ENCODE measurements at regions not wholly inside any gene's neighbourhood (a gene's known extent, or its start where the extent isn't known, plus 50 kb on each side); places are given as distances from the start of the nearest gene placed in this dataset.

DNA sequence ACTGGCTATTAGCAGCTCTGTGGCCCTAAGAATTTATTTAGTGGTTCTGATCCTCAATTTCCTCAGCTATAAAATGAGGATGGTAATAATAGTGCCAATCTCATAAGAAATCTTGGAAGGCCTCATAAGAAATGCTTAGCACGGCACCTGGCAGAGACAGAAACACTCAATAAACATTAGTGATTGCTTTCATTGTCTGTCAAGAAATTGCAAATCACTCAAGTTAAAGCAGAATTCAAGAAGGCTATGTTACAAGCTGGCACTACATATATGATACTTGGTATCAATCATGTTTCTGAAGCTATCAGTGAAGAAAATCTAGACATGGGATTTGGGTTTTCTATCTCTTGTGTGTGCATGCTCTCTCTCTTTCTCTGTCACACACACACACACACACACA, 267.7 kb upstream of the KCNIP4 start:
- no peak for FAIRE-seq

GRCh38 chr4:22215084-22215483, 266.5 kb upstream of the KCNIP4 start:
- no peak for FAIRE-seq

- no peak for FAIRE-seq
Measured at GRCh38 chr4:22203711-22204011, 255.1 kb upstream of the KCNIP4 start.

DNA sequence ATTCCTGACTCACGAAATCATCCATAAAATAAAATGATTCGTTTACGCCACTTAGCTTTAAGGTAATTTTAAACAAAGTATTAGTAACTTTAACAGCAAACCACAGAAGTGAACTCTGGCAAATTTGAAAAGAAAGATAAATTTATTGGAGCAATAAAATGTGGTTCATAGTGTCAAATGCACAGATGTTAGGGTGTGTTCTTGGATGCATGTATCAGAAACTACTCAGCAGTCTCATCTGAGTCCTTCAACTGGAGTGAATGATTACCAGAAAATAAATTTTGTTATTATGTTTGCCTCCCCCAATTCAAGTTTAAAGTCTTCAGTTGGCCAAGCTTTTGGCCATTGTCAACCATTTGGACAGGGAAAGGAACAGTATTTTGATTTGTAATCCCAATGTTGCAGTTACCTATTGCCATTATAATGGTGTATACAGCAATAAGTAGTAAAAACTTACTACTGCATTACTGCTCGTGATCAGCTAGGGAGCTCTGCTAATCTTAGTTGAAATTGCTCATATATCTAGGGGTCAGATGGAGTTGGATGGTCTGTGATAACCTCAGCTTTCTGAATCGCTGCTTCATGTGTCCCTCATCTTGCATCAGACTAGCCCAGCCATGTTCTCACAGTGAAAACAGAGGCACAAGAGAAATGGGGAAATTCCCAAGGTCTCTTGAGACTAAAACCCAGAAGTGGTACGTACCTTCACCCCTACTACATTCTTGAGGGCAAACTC, 254.6 kb upstream of the KCNIP4 start:
- FAIRE-seq: no peak

DNA sequence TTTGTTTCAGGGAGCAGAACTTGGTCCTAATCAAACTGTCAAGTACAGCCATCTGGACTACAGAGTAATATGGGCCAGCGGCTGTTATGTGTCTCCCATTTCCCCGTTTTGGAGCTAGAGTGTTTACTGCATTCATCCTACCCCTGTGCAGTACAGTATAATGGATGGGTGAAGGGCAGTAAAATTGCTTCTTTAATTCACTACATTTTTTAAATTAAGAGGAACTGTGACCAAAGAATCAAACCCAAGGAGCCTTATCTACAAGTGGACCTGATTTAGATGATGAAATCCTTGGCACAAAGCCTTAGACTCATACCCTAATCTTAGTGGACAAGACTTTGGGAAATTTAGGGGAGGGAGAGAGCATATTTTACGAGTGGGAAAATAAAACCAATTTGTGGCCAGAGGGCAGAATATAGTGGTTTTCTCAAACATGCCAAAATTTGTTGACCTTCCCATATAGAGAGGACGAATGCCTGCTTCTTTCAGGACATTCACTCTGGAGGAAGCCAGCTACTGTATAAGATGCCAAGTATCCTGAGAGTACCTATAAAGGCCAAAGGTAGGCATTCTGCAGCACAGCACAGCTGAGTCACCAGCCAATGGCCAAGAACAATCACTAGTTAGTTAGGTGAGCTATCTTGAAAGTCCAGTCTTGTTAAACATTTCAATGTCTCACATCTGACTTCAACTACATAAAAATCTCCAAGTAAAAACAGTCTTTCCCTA, 253.8 kb upstream of the KCNIP4 start:
- FAIRE-seq: no peak

- no peak for FAIRE-seq
Measured at GRCh38 chr4:22201256-22201655, 252.7 kb upstream of the KCNIP4 start.

- no peak for FAIRE-seq
Measured at GRCh38 chr4:22196551-22196950, 248.0 kb upstream of the KCNIP4 start.

DNA sequence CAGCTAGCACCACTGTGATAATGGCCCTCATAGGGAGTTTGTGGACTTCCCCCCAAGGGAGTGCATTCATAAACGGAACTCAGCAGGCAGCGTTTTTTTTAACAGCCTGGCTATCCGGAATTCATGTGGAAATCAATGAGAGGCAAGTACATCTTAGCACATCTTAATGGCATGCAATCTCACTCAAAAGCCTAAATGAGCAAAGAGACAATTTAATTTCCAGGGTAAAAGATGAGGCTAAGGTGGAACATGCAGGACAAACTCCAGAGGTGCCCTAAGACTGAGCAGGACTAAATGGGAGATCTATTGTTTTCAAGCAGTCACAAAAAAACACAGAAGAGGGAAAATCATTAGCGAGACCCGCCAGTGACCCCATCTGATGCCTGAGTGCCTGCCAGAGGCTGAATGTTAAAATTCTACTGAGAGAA, 243.5 kb upstream of the KCNIP4 start:
- no peak for FAIRE-seq

DNA sequence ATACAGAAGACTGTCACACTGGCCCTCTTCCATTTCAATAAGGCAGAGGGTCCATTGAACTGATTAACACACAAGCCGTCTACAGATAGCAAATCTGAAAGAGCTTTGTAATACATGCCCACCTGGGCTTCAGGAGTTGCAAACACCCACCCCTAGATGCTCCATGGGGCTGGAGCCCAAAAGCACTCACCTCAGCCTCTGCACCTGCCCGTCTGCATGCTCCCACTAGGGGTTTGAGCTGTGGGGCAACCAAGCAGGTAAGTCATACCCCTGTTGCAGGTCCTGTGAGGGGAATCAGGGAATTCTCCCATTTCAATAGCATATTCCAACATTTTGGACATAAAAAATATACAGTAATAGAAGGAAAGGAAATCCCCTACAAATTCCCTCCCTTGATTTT, 243.0 kb upstream of the KCNIP4 start:
- FAIRE-seq: no peak

- FAIRE-seq: no peak
Measured at GRCh38 chr4:22190855-22191254, 242.3 kb upstream of the KCNIP4 start.

DNA sequence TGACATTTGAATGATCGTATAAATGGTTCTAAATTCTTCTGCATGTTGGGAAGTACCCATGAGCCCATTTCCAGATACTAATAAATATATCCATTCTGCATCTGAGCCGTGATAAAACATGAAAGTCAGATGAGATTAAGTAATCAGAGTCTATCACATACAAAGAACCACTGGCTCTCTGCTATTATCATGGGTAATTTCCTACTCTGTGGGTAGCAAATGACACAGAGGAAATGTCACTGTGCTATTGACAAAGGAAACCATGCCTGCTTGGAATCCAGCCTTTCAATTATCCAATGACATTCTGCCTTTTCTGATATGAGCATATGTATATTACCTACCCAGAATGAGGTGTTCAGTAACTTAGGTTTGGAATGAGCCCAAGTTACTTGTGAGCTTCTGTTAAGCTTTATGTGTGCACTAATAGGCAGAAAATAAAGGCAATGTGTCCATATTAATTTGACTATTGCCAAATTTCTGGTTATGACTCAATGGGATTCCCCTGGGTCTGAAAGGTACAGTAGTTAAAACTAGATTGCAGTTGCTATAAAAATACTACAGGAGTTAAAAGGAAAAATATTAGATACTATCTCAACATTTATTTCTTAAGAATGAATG, 238.7 kb upstream of the KCNIP4 start:
- FAIRE-seq: no peak

DNA sequence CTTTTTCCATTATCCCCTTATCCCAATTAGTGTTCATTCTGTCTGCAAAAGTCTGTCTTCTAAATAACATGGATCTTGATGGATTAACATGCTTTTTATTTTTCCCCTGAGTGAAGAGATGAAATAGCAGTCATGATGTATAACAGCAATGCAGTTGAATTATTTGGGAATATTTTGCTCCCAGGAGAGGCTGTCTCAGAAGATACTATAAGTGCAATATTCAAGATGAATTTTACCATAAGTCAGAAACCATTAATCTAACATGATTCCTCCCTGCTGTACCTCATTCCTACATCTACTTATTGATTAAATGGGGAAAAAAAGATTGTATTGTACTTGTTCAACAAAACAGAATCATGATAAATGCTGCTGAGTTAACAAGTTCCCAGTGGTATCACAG, 233.2 kb upstream of the KCNIP4 start:
- FAIRE-seq: no peak

DNA sequence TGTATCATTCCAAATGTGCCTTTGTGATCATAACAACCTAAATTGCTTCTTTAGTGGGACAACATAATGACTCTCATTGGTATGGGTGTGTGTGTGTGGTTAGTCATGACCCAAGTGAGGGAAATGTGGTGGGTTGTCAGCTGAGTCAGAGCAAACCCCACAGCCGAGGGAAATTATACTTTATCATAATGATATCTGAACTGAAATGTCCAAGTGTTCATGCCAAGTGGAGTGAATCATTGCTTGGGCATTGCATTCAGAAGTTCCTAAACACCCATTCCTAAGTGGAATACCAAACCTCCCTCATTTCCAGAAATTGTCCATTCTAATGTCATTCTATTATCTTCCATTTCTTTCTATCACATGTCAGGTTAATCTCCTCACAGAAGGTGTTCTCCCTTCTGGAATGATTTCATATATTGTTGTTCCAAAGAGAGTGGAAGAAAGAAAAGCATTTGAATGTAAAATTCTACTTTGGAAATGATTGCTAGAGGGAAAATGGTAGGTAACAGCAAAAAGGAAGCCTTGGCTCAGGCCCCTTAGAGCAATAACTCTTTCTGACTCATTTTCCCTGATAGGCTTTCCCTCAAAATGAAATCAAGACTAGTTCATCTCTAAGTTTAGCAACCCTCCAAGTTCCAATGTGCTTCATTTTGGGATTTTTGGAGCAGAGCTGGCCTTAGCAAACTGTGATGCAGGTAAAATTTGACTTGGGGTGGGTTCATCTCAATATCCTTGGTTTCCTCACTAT, 230.7 kb upstream of the KCNIP4 start:
- FAIRE-seq: no peak

GRCh38 chr4:22174640-22175039, 226.1 kb upstream of the KCNIP4 start:
- FAIRE-seq: no peak

- no peak for FAIRE-seq
Measured at GRCh38 chr4:22170353-22170752, 221.8 kb upstream of the KCNIP4 start.

DNA sequence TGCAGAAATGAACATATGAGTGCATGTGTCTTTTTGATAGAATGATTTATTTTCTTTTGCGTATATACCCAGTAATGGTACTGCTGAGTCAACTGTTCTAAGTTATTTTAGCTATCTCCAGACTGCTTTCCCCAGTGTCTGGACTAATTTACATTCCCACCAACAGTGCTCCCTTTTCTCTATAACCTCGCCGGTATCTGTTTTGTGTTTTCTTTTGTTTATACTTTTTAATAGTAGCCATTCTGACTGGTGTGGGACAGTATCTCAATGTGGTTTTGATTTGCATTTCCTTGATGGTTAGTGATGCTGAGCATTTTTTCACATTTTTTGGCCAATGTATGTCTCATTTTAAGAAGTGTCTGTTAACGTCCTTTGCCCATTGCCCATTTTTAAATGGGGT, 218.6 kb upstream of the KCNIP4 start:
- FAIRE-seq: no peak

DNA sequence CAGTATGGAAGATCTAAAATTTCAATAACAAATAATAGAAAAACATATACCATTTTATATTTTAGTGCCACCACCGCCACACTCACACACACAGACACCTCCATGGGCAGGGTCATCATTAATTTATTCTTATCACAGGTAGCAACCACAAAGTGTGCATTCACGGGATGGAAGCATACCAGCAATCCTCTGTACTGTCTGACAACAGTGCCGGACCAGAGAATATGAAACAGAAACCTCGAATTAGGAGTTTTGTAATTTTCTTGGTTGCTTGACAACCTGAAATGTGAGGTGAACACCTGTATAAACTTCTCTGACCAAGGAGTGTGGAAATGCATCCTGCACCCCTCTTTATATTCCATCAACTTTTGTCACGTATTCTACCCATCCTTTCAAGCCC, 213.9 kb upstream of the KCNIP4 start:
- no peak for FAIRE-seq

- FAIRE-seq: no peak
Measured at GRCh38 chr4:22130741-22131140, 182.2 kb upstream of the KCNIP4 start.

DNA sequence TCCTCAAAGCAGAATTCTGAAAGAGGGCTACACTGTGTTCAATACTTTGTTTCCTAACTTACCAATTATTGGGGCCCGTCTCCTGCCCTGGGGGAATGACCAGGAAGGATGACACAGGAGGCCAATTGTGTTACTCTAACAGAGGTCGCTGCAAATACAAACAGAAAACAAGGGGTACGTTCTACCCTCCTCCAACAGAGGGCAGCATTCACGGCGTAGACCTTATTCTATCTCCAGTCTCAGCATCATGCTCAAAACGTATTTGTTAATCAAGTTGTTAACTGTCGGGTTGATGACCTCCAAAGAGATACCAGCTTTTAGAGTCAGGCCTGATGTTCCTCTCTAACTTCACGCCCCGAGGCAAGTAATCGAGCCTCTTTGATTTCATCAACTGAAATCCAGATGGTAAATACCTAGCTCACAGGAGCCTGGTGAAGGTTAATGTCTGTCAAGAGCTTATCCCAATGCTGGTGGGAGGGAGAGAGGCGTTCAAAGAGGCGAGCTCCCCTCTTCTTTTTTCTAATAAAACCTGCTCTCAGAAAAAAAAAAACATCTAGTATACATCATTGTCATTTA, 181.0 kb upstream of the KCNIP4 start:
- FAIRE-seq: no peak

DNA sequence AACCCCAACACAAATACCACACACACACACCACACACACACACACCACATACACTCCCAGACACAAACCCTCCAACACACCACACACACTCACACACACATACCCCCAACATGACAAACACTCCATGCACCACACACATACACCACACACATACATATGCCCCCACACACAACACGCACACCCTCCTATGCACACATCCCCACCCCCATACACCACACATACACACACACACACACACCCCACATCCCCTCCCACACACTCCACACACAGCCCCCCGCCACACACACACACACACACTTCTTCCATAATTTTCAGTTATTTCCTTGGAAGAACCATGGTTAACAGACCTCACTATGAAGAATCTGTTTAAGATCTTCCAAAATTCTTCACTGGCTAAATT, 173.5 kb upstream of the KCNIP4 start:
- FAIRE-seq: no peak

DNA sequence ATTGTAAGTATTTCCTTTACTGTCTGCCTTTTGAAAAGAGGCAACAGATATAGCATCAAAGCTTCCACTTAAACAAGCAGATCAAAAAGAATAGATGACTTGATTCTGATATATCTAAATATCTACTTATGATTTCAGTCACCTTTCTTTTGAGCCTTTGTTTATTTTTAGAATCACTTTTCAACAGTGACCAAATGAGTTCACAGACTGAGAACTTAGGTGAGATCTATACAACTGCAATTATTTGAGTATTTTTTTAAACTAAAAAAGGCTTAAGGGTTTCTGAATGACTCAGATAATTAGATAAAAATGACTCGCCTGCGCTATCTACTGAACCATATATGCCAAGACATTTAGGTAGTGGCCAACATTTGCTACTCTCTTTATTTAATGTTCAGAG, 166.7 kb upstream of the KCNIP4 start:
- FAIRE-seq: no peak

DNA sequence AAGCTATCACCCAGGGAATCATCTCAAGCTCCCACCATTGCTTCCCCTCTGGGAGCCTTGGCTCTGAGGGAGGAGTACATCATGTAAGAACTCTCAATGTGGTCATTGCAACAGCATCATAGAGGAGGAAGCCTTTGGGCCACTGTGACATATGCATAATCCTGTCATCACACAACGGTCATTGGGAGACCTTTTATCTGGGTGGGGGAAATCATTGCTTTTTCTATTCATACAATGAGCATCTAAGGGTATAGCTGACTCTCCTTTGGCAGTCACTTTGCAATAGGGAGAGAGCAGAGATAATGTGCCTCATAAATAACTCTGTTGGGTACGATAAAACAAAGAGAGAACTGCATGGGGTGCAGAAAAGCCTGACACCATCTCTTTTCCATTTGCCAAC, 155.2 kb upstream of the KCNIP4 start:
- no peak for FAIRE-seq

DNA sequence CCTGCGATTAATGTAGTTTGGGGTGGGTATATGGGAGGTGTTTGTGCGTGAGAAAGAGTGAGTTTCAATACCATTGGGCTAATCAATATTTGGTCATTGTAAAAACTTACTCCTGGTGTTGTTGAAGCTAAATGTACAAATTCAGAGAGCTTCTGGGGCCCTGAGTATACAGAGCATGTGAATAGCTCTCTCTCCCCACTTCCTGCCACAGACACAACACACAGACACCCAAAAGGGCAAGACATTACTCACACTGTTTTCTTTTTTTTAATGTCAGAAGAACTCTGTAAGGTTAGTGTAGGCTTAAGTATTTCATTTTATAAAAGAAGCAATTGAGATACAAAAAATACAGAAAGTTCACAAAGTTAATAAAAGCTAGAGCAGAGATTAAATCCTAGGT, 151.3 kb upstream of the KCNIP4 start:
- FAIRE-seq: peak; percentile 9
